ENCODE measurements at regions not wholly inside any gene's neighbourhood (a gene's known extent, or its start where the extent isn't known, plus 50 kb on each side); places are given as distances from the start of the nearest gene placed in this dataset.

GRCh38 chr5:81914696-81915095 lies 57.1 kb upstream of the ATG10 start:
- DNase-seq (ENCODE audit: low spot score), result no peak

- no peak for DNase-seq (ENCODE audit: low spot score)
These were observed 58.9 kb upstream of the ATG10 start for GRCh38 chr5:81912933-81913332.

- no peak for DNase-seq (ENCODE audit: low spot score)
These were observed 62.1 kb upstream of the ATG10 start for GRCh38 chr5:81909677-81910076.

- DNase-seq (ENCODE audit: low spot score), result no peak
These were observed 63.1 kb upstream of the ATG10 start for GRCh38 chr5:81908771-81909170.

- no peak for DNase-seq (ENCODE audit: low spot score)
These were observed 63.8 kb upstream of the ATG10 start for GRCh38 chr5:81908044-81908443.

GRCh38 chr5:81907012-81907635 lies 64.7 kb upstream of the ATG10 start:
- DNase-seq (ENCODE audit: low spot score), result no peak

GRCh38 chr5:81906086-81906485 lies 65.7 kb upstream of the ATG10 start:
- DNase-seq (ENCODE audit: low spot score), result no peak

- no peak for DNase-seq (ENCODE audit: low spot score)
These were observed 67.0 kb upstream of the ATG10 start for GRCh38 chr5:81904861-81905260.

- DNase-seq (ENCODE audit: low spot score), result no peak
These were observed 67.7 kb upstream of the ATG10 start for GRCh38 chr5:81904166-81904565.

GRCh38 chr5:81901586-81901985 lies 70.2 kb upstream of the ATG10 start:
- DNase-seq (ENCODE audit: low spot score), result no peak

- DNase-seq (ENCODE audit: low spot score), result no peak
These were observed 72.7 kb upstream of the ATG10 start for GRCh38 chr5:81899123-81899522.

- no peak for DNase-seq (ENCODE audit: low spot score)
These were observed 73.4 kb upstream of the ATG10 start for GRCh38 chr5:81898403-81898802.

GRCh38 chr5:81896764-81897163 lies 75.1 kb upstream of the ATG10 start:
- DNase-seq (ENCODE audit: low spot score), result no peak

GRCh38 chr5:81895307-81895706 lies 76.5 kb upstream of the ATG10 start:
- no peak for DNase-seq (ENCODE audit: low spot score)

- no peak for DNase-seq (ENCODE audit: low spot score)
These were observed 77.9 kb upstream of the ATG10 start for GRCh38 chr5:81893961-81894360.

GRCh38 chr5:81884871-81885270 lies 87.0 kb upstream of the ATG10 start:
- DNase-seq (ENCODE audit: low spot score), result no peak

- no peak for DNase-seq (ENCODE audit: low spot score)
These were observed 88.5 kb upstream of the ATG10 start for GRCh38 chr5:81883371-81883770.

GRCh38 chr5:81881595-81881994 lies 90.2 kb upstream of the ATG10 start:
- DNase-seq (ENCODE audit: low spot score), result no peak

GRCh38 chr5:81879936-81880335 lies 91.9 kb upstream of the ATG10 start:
- no peak for DNase-seq (ENCODE audit: low spot score)

- DNase-seq (ENCODE audit: low spot score), result no peak
These were observed 93.5 kb upstream of the ATG10 start for GRCh38 chr5:81878333-81878732.

GRCh38 chr5:81866994-81867393 lies 104.8 kb upstream of the ATG10 start:
- DNase-seq (ENCODE audit: low spot score), result no peak

- no peak for DNase-seq (ENCODE audit: low spot score)
These were observed 109.9 kb upstream of the SSBP2 start for GRCh38 chr5:81860778-81861177.

- no peak for DNase-seq (ENCODE audit: low spot score)
These were observed 108.7 kb upstream of the SSBP2 start for GRCh38 chr5:81859624-81860023.

Data from mucosa of gallbladder (tissue), 1 donor.